ENCODE measurements at regions not wholly inside any gene's neighbourhood (a gene's known extent, or its start where the extent isn't known, plus 50 kb on each side); places are given as distances from the start of the nearest gene placed in this dataset.

DNA sequence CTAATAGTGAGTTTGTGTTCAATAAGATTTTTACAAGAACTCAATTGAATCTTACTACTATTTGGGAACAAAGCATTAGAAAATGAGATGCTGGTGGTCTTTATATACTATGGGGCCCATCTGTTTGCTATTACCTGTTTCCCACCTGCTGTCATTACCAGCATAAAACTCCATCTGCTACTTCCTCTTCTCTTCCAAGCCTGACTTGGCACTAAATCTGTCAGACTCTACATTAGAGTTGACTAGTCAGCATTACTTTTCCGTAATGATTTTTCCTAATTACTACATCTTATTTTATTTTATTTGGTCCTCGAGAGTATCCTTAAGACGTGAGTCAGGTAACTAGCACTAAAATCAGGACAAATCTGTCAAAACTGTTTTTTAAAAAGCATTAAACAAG is 68.1 kb upstream of the KRR1 start:
- Histone ChIP-seq H3K9ac (ENCODE audit: low read depth, low read length, poor library complexity, severe bottlenecking) (no peak overlapping the region), H3K4me3 (ENCODE audit: low read length, poor library complexity, severe bottlenecking) (no peak overlapping the region), H4K20me1 (ENCODE audit: insufficient read depth, low read length, poor library complexity, severe bottlenecking) (no peaks in the 10 kb centered on the region), H3K9me3 (ENCODE audit: insufficient read depth, low read depth, low read length) (no peaks in the 10 kb centered on the region), H2AFZ (ENCODE audit: low read length) (no peak overlapping the region; the same call in 1 of the 2 replicates), H3K4me2 (ENCODE audit: low read depth, low read length, poor library complexity, severe bottlenecking) (no peak overlapping the region), H3K36me3 (ENCODE audit: insufficient read depth, low read length) (no peaks in the 10 kb centered on the region), H3K79me2 (ENCODE audit: insufficient read depth, low read length) (no peaks in the 10 kb centered on the region), H3K4me1 (ENCODE audit: insufficient read depth, low read length, poor library complexity, severe bottlenecking) (peaks cover 10% of the 10 kb centered on the region), H3F3A (ENCODE audit: low read depth) (no peaks in the 10 kb centered on the region), H3K27me3 (ENCODE audit: insufficient read depth, low read length, poor library complexity, severe bottlenecking) (no peaks in the 10 kb centered on the region), H3K9me2 (replicated peaks; ENCODE audit: low read depth, low read length) (no peaks in the 10 kb centered on the region)
- TF ChIP-seq, protein P1, sequence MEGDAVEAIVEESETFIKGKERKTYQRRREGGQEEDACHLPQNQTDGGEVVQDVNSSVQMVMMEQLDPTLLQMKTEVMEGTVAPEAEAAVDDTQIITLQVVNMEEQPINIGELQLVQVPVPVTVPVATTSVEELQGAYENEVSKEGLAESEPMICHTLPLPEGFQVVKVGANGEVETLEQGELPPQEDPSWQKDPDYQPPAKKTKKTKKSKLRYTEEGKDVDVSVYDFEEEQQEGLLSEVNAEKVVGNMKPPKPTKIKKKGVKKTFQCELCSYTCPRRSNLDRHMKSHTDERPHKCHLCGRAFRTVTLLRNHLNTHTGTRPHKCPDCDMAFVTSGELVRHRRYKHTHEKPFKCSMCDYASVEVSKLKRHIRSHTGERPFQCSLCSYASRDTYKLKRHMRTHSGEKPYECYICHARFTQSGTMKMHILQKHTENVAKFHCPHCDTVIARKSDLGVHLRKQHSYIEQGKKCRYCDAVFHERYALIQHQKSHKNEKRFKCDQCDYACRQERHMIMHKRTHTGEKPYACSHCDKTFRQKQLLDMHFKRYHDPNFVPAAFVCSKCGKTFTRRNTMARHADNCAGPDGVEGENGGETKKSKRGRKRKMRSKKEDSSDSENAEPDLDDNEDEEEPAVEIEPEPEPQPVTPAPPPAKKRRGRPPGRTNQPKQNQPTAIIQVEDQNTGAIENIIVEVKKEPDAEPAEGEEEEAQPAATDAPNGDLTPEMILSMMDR (conservative IDR thresholded peaks at IDR 0.05; ENCODE audit: low read length): no peak
- TF ChIP-seq EZH2phosphoT487 (IDR thresholded peaks at IDR 0.05; ENCODE audit: borderline replicate concordance): no peak

DNA sequence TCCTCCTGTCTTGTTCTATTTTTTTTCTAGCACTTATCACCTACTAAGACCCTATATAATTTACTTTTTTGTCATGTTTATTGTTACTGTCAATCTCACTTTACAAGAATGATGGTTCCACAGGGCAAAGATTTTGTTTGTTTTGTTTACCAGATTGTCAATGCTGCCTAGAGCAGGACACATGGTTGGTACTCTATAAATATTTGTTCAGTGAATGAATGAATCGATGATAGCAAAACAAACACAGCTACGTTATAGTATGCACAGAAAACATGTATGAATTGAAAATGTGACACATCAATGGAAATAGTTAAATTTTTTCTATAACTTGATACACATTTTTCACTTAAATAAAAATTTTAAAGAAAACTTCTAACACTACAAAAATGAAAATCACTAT is 67.1 kb upstream of the KRR1 start:
- Histone ChIP-seq H2AFZ (ENCODE audit: low read length) (no peak overlapping the region; the same call in 1 of the 2 replicates), H3K4me1 (ENCODE audit: insufficient read depth, low read length, poor library complexity, severe bottlenecking) (peaks cover 10% of the 10 kb centered on the region), H3K4me3 (ENCODE audit: low read length, poor library complexity, severe bottlenecking) (no peak overlapping the region), H3K36me3 (ENCODE audit: insufficient read depth, low read length) (no peaks in the 10 kb centered on the region), H4K20me1 (ENCODE audit: insufficient read depth, low read length, poor library complexity, severe bottlenecking) (no peaks in the 10 kb centered on the region), H3K9me3 (ENCODE audit: insufficient read depth, low read depth, low read length) (no peaks in the 10 kb centered on the region), H3K27me3 (ENCODE audit: insufficient read depth, low read length, poor library complexity, severe bottlenecking) (no peaks in the 10 kb centered on the region), H3F3A (ENCODE audit: low read depth) (no peaks in the 10 kb centered on the region), H3K79me2 (ENCODE audit: insufficient read depth, low read length) (no peaks in the 10 kb centered on the region), H3K9me2 (replicated peaks; ENCODE audit: low read depth, low read length) (no peaks in the 10 kb centered on the region), H3K4me2 (ENCODE audit: low read depth, low read length, poor library complexity, severe bottlenecking) (no peak overlapping the region), H3K9ac (ENCODE audit: low read depth, low read length, poor library complexity, severe bottlenecking) (no peak overlapping the region)
- TF ChIP-seq EZH2phosphoT487 (IDR thresholded peaks at IDR 0.05; ENCODE audit: borderline replicate concordance): no peak
- TF ChIP-seq, protein P1 (conservative IDR thresholded peaks at IDR 0.05; ENCODE audit: low read length): no peak

DNA sequence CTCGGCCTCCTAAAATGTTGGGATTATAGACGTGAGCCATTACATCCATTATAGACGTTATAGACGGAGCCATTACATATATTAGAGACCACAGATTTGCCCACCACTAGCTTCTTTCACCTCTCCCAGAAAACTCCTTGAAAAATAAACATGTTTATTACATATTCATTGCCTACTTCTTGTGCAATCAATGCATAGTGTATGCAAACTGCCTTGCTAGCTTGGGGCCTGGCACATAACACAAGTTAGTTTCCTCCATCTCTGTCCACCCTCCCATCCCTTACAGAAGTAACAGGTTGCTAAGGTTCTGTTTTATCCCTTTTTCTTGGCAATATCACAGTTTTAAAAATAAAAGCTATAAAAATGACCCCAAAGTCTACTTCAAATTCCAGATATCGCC is 66.4 kb upstream of the KRR1 start:
- no peaks in the 10 kb centered on the region for H3K9me2 ChIP-seq (replicated peaks; ENCODE audit: low read depth, low read length)
- no peaks in the 10 kb centered on the region for H4K20me1 ChIP-seq (ENCODE audit: insufficient read depth, low read length, poor library complexity, severe bottlenecking)
- no peak overlapping the region for H2AFZ ChIP-seq (ENCODE audit: low read length)
- H3K4me2 ChIP-seq (ENCODE audit: low read depth, low read length, poor library complexity, severe bottlenecking): no peak overlapping the region
- no peaks in the 10 kb centered on the region for H3K79me2 ChIP-seq (ENCODE audit: insufficient read depth, low read length)
- no peak overlapping the region for H3K4me3 ChIP-seq (ENCODE audit: low read length, poor library complexity, severe bottlenecking)
- H3F3A ChIP-seq (ENCODE audit: low read depth): no peaks in the 10 kb centered on the region
- H3K36me3 ChIP-seq (ENCODE audit: insufficient read depth, low read length): no peaks in the 10 kb centered on the region
- no peaks in the 10 kb centered on the region for H3K27me3 ChIP-seq (ENCODE audit: insufficient read depth, low read length, poor library complexity, severe bottlenecking)
- H3K9ac ChIP-seq (ENCODE audit: low read depth, low read length, poor library complexity, severe bottlenecking): no peak overlapping the region
- no peaks in the 10 kb centered on the region for H3K9me3 ChIP-seq (ENCODE audit: insufficient read depth, low read depth, low read length)
- TF ChIP-seq EZH2phosphoT487 (IDR thresholded peaks at IDR 0.05; ENCODE audit: borderline replicate concordance): no peak
- TF ChIP-seq, protein P1 (conservative IDR thresholded peaks at IDR 0.05; ENCODE audit: low read length): no peak
- peaks cover 10% of the 10 kb centered on the region for H3K4me1 ChIP-seq (ENCODE audit: insufficient read depth, low read length, poor library complexity, severe bottlenecking)

Data from Loucy (cell line).